HEK293T (cell line): ENCODE measurements at regions not wholly inside any gene's neighbourhood (a gene's known extent, or its start where the extent isn't known, plus 50 kb on each side); places are given as distances from the start of the nearest gene placed in this dataset.

Source experiments
- BHLHE40 ChIP-seq: fragments of 450-650 bp; IDR thresholded peaks from 2 replicates; pipeline ENCODE4 v1.6.1; 2016; ENCODE audit warnings: mild to moderate bottlenecking, moderate library complexity, borderline replicate concordance
- CTBP1 ChIP-seq: fragments of 450-650 bp; IDR thresholded peaks from 2 replicates; pipeline ENCODE4 v1.6.1; 2016; ENCODE audit warnings: borderline replicate concordance
- FOXA1 ChIP-seq: fragments of 450-650 bp; IDR thresholded peaks from 2 replicates; pipeline ENCODE4 v1.6.1; 2016; ENCODE audit warnings: mild to moderate bottlenecking
- TARDBP ChIP-seq: fragments of 450-650 bp; IDR thresholded peaks from 2 replicates; pipeline ENCODE4 v1.6.1; 2016

- no peak for TF ChIP-seq BHLHE40
- TF ChIP-seq TARDBP = no peak
- no peak for TF ChIP-seq FOXA1
- no peak for TF ChIP-seq CTBP1
Observed at GRCh38 chr1:10912441-10912840, 100.0 kb upstream of the TARDBP start.
